ENCODE measurements at regions not wholly inside any gene's neighbourhood (a gene's known extent, or its start where the extent isn't known, plus 50 kb on each side); places are given as distances from the start of the nearest gene placed in this dataset.
A peak's percentile ranks its signal among the peaks of the same experiment; 100 is the strongest.
"Not testable (repeated sequence)": the region's sequence is repeated elsewhere in the genome, so short reads cannot be mapped to it uniquely, and the experiment has no call there.

- peak in 1 of 58 donors; percentile 1 for DNase-seq
These were observed 80.4 kb upstream of the CDK6 start for GRCh38 chr7:92916770-92917224.

GRCh38 chr7:92915348-92915747, 79.0 kb upstream of the CDK6 start:
- DNase-seq: no peak

- no peak for DNase-seq
These were observed 78.3 kb upstream of the CDK6 start for GRCh38 chr7:92914645-92915044.

- no peak for DNase-seq
These were observed 77.5 kb upstream of the CDK6 start for GRCh38 chr7:92913849-92914248.

GRCh38 chr7:92910976-92911375, 74.6 kb upstream of the CDK6 start:
- DNase-seq: no peak

GRCh38 chr7:92909686-92910475, 73.5 kb upstream of the CDK6 start:
- DNase-seq: no peak

- peak in 1 of 58 donors; percentile 0 for DNase-seq
These were observed 68.1 kb upstream of the CDK6 start for GRCh38 chr7:92904244-92905131.

GRCh38 chr7:92898798-92899197, 62.4 kb upstream of the CDK6 start:
- no peak for DNase-seq

GRCh38 chr7:92894857-92895256, 58.5 kb upstream of the CDK6 start:
- not testable (repeated sequence) for DNase-seq

GRCh38 chr7:92889081-92889480, 52.7 kb upstream of the CDK6 start:
- DNase-seq: no peak
